K562 (cell line): ENCODE measurements at regions not wholly inside any gene's neighbourhood (a gene's known extent, or its start where the extent isn't known, plus 50 kb on each side); places are given as distances from the start of the nearest gene placed in this dataset.

ENCODE experiments used
- ATAC-seq: fragments of 200-7000 bp; cut with Tn5 transposase; 3 replicates; pipeline ENCODE4 v1.9.1; 2020; ENCODE audit warnings: moderate library complexity
- BruUV-seq: library from RNA; stranded (reverse); fragments of 400-500 nt; replicated peaks from 2 replicates; lab custom pipeline; 2021; lab: Mats Ljungman, UMichigan
- CTCF ChIA-PET: fragments of 300-600 bp; formaldehyde crosslinking; extraction: SDS; loops from one replicate; lab custom pipeline; 2021; ENCODE audit warnings: low intra/inter-chr PET ratio; lab: Yijun Ruan, JAX
- POLR2A ChIA-PET: fragments of 300-600, 350-650 bp; sonication (Branson Sonifier 250); formaldehyde crosslinking; extraction: SDS; loops from one replicate; lab custom pipeline; 2021; ENCODE audit warnings: antibody characterized with exemption, inconsistent platforms; lab: Yijun Ruan, JAX
- DNase-seq, 4 experiments: peaks; one replicate each; pipeline versions ENCODE4 v3.0.0 to v3.0.0-alpha.2; 2011 to 2018; ENCODE audit warnings: low spot score in 3 of 4, mixed read lengths in 3 of 4; ENCODE audit errors: extremely low read depth in 1 of 4
- FAIRE-seq: peaks from 2 replicates; lab custom pipeline; 2011; peaks lifted over from hg19 to GRCh38; lab: Jason Lieb, UNC
- H2AFZ ChIP-seq: 2 replicates; pipeline ENCODE4 v1.6.0; 2011; ENCODE audit warnings: low read depth, low read length, control low read depth, inconsistent platforms
- H3K27ac ChIP-seq: fragments of 200-600 bp; 3 replicates; pipeline ENCODE4 v1.8.0; 2011; ENCODE audit warnings: low read depth, mild to moderate bottlenecking, control low read depth, inconsistent platforms, low read length, moderate library complexity, mixed read lengths; ENCODE audit errors: extremely low read depth
- H3K27me3 ChIP-seq, 2 experiments: fragments of 300-600 bp in 1 of 2; 2 replicates in 1 of 2; 3 replicates in 1 of 2; pipeline versions ENCODE4 v1.6.0 to v1.8.0; 2011; ENCODE audit warnings: inconsistent platforms in 2 of 2, low read length in 2 of 2, mild to moderate bottlenecking in 1 of 2, mixed read lengths in 1 of 2, moderate library complexity in 1 of 2; ENCODE audit not compliant: control insufficient read depth in 2 of 2, insufficient read depth in 2 of 2
- H3K36me3 ChIP-seq: fragments of 300-600 bp; 3 replicates; pipeline ENCODE4 v1.8.0; 2011; ENCODE audit warnings: mild to moderate bottlenecking, low read length, inconsistent platforms; ENCODE audit not compliant: control insufficient read depth, insufficient read depth
- H3K4me1 ChIP-seq, 2 experiments: fragments of 200-600 bp in 1 of 2; replicated peaks in 1 of 2; 2 replicates in 1 of 2; 3 replicates in 1 of 2; pipeline versions ENCODE4 v1.5.1 to v1.8.0; 2011; ENCODE audit warnings: inconsistent platforms in 2 of 2, low read length in 2 of 2, mild to moderate bottlenecking in 1 of 2, mixed read lengths in 1 of 2, moderate library complexity in 1 of 2; ENCODE audit not compliant: control insufficient read depth in 2 of 2, insufficient read depth in 2 of 2
- H3K4me2 ChIP-seq: 2 replicates; pipeline ENCODE4 v1.6.1; 2011; ENCODE audit warnings: low read length, control low read depth, inconsistent platforms, mixed read lengths; ENCODE audit not compliant: insufficient read depth
- H3K4me3 ChIP-seq: fragments of 200-600 bp; sonication (generic), shearing (Covaris generic); 2 replicates; pipeline ENCODE4 v1.5.1; 2016; ENCODE audit warnings: control low read depth, inconsistent platforms
- H3K79me2 ChIP-seq: fragments of 200-600 bp; 3 replicates; pipeline ENCODE4 v1.8.0; 2011; ENCODE audit warnings: low read length, inconsistent platforms; ENCODE audit not compliant: control insufficient read depth, insufficient read depth
- H3K9ac ChIP-seq, 2 experiments: 2 replicates each; pipeline versions ENCODE4 v1.6.0 to v1.6.1; 2011; ENCODE audit warnings: low read depth in 2 of 2, low read length in 2 of 2, control low read depth in 1 of 2, inconsistent platforms in 1 of 2, mild to moderate bottlenecking in 1 of 2, mixed read lengths in 1 of 2; ENCODE audit not compliant: insufficient read depth in 1 of 2
- H3K9me1 ChIP-seq: one replicate; pipeline ENCODE4 v1.6.0; 2011; ENCODE audit warnings: inconsistent platforms, mild to moderate bottlenecking, low read length, moderate library complexity; ENCODE audit not compliant: control insufficient read depth, insufficient read depth
- H3K9me3 ChIP-seq: replicated peaks from 2 replicates; pipeline ENCODE4 v1.5.1; 2011; ENCODE audit warnings: low read depth, low read length, inconsistent platforms; ENCODE audit not compliant: control insufficient read depth, insufficient read depth
- H4K20me1 ChIP-seq: replicated peaks from 2 replicates; pipeline ENCODE4 v1.6.1; 2011; ENCODE audit warnings: low read length, inconsistent platforms, mixed read lengths; ENCODE audit not compliant: control insufficient read depth, insufficient read depth
- ARID1B ChIP-seq: fragments of 450-650 bp; IDR thresholded peaks from 2 replicates; pipeline ENCODE4 v1.6.1; 2016; ENCODE audit warnings: antibody characterized with exemption, mild to moderate bottlenecking, inconsistent platforms
- ATF7 ChIP-seq: fragments of 450-650 bp; IDR thresholded peaks from 2 replicates; pipeline ENCODE4 v1.7.1; 2014; ENCODE audit warnings: mild to moderate bottlenecking, moderate library complexity
- GTF2E2 ChIP-seq: fragments of 200-800 bp; sonication (Bioruptor generic); IDR thresholded peaks from 2 replicates; pipeline ENCODE4 v1.6.1; 2016; ENCODE audit warnings: missing genetic modification characterization, missing compliant biosample characterization
- MITF ChIP-seq: IDR thresholded peaks from 2 replicates; pipeline ENCODE4 v1.6.1; 2014; ENCODE audit warnings: antibody characterized with exemption
- WGBS: fragments of 100-300 bp; shearing (Covaris generic); methylation state at CpG from one replicate; pipeline ENCODE4 v1.1.6; 2016; ENCODE audit warnings: low coverage, mixed read lengths; ENCODE audit not compliant: insufficient coverage; ENCODE audit errors: missing lambda C conversion rate; 5-methylcytosine and 5-hydroxymethylcytosine counted together
- in situ Hi-C: fragments of 300-500 bp; cut with MboI; formaldehyde crosslinking; loops from 4 replicates; pipeline ENCODE4 v1.15.0; 2018; ENCODE audit warnings: inconsistent platforms, mixed read lengths
- intact Hi-C: fragments of 100-400 bp; cut with micrococcal nuclease; formaldehyde crosslinking; loops from 2 replicates; pipeline ENCODE4 v1.14.2; 2022
- TF ChIP-seq, protein P1 (sequence below), 2 experiments: fragments of 450-650 bp; formaldehyde crosslinking in 1 of 2; IDR thresholded peaks; 2 replicates each; pipeline versions ENCODE4 v1.4.0 to v1.6.1; 2014 to 2020; ENCODE audit warnings: mild to moderate bottlenecking in 2 of 2, borderline replicate concordance in 1 of 2, low read depth in 1 of 2

DNA sequence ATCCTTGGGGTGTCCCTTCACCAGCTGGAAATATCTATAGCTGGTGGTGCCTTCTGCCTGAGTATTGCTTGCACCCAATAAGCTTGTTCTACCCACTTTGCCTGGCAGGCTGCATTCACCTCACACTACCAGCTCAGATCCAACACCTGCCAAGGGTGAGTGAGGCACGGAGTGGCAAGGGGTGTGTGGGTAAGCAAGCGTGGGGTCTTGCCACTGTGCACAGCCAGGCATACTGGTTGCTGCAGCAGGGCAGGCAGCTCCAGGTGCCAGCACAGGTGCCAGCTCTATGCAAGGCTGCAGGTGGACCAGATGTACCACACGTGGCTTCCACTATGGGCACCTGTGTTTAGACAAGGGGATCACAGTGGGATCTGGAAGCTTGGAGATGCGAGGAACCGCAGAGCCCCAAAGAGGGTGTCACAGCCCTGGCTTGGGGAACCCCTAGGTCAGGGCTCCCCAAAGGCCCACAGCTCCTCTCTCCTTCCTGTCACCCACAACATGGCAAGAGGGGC lies 167.7 kb upstream of the MRPS30 start (continued):
- no peak for TF ChIP-seq MITF

DNA sequence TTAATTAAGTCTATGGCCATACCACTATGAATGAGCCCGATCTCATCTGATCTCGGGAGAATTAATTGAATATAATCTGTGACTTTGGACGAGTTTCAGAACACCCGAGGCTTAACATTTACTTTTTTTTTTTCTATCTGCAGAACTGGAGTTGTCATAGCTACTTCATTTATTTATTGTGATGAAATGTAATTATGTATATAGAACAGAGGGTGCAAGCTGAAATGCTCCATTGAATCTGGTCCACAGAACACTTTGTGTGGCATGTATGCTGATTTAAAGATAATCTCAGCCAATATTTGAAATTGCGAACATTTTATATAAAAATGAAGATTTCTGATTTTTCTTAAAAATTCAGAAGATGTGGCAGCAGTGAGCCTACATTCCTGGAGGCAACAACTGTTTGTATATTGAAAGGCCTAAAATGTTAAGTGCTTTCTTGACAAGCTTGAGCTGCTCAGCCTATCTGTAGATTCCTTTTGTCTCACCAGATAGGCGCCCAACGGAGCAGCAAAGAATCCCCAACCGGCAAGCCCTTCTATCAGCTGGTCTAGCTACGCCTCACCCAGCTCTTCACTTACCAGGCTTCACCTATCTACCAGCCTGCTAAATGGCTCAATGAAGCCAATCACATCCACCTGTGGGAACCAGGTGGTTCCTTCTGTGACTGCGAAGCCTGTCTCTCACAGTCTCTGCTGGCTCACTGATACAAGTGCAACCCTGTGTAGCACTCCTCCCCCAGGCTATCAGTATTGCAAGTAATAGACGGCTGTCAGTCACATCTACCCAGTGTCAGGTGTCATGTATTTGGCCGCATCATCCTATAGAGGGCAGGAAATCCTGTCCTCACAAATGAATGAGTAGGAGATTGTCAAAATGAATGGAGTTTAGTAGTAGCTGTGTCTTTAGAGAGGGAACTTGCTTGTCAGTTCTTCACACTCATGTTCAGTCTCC lies 170.6 kb upstream of the MRPS30 start:
- ChIA-PET CTCF (no interaction called here), POLR2A (no interaction called here)
- no TSS peak for BruUV-seq
- Histone ChIP-seq H3K9me3 (no peaks in the 10 kb centered on the region; the same call in 1 of the 2 replicates), H3K27ac (no peak overlapping the region), H3K4me1 (no peaks in the 10 kb centered on the region), H3K4me3 (no peak overlapping the region), H2AFZ (no peak overlapping the region), H3K79me2 (no peaks in the 10 kb centered on the region), H4K20me1 (no peaks in the 10 kb centered on the region), H3K9ac (no peak overlapping the region), H3K27me3 (no peaks in the 10 kb centered on the region), H3K9me1 (no peaks in the 10 kb centered on the region), H3K36me3 (no peaks in the 10 kb centered on the region), H3K4me2 (no peak overlapping the region)
- DNase-seq = no peak
- ATAC-seq = no peak
- intact Hi-C loops = no loop called here
- in situ Hi-C loops = no loop called here
- no peak for FAIRE-seq
- WGBS = 2% methylated on average over 12 of the region's 12 CpGs
- TF ChIP-seq ARID1B = no peak
- no peak for TF ChIP-seq GTF2E2
- TF ChIP-seq ATF7 = no peak
- TF ChIP-seq, protein P1, sequence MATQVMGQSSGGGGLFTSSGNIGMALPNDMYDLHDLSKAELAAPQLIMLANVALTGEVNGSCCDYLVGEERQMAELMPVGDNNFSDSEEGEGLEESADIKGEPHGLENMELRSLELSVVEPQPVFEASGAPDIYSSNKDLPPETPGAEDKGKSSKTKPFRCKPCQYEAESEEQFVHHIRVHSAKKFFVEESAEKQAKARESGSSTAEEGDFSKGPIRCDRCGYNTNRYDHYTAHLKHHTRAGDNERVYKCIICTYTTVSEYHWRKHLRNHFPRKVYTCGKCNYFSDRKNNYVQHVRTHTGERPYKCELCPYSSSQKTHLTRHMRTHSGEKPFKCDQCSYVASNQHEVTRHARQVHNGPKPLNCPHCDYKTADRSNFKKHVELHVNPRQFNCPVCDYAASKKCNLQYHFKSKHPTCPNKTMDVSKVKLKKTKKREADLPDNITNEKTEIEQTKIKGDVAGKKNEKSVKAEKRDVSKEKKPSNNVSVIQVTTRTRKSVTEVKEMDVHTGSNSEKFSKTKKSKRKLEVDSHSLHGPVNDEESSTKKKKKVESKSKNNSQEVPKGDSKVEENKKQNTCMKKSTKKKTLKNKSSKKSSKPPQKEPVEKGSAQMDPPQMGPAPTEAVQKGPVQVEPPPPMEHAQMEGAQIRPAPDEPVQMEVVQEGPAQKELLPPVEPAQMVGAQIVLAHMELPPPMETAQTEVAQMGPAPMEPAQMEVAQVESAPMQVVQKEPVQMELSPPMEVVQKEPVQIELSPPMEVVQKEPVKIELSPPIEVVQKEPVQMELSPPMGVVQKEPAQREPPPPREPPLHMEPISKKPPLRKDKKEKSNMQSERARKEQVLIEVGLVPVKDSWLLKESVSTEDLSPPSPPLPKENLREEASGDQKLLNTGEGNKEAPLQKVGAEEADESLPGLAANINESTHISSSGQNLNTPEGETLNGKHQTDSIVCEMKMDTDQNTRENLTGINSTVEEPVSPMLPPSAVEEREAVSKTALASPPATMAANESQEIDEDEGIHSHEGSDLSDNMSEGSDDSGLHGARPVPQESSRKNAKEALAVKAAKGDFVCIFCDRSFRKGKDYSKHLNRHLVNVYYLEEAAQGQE (IDR thresholded peaks at IDR 0.05; ENCODE audit: borderline replicate concordance) = no peak
- TF ChIP-seq, protein P1 (CRISPR knock-in tag; IDR thresholded peaks at IDR 0.05; ENCODE audit: low read depth) = no peak
